Mononuclear cell (primary cell): ENCODE measurements at regions not wholly inside any gene's neighbourhood (a gene's known extent, or its start where the extent isn't known, plus 50 kb on each side); places are given as distances from the start of the nearest gene placed in this dataset.

Experiments
- H3K27me3 ChIP-seq: 2 replicates; pipeline ENCODE4 v1.6.0; 2011; ENCODE audit warnings: low read length, control low read depth; ENCODE audit not compliant: insufficient read depth
- H3K4me1 ChIP-seq: 2 replicates; pipeline ENCODE4 v1.5.1; 2011; ENCODE audit warnings: mild to moderate bottlenecking, low read length, control low read depth; ENCODE audit not compliant: insufficient read depth
- H3K4me3 ChIP-seq: 2 replicates; pipeline ENCODE4 v1.5.1; 2011; ENCODE audit warnings: mild to moderate bottlenecking, low read length, moderate library complexity
- H3K9me3 ChIP-seq: 2 replicates; pipeline ENCODE4 v1.5.1; 2011; ENCODE audit warnings: low read depth, mild to moderate bottlenecking, control low read depth, low read length

DNA sequence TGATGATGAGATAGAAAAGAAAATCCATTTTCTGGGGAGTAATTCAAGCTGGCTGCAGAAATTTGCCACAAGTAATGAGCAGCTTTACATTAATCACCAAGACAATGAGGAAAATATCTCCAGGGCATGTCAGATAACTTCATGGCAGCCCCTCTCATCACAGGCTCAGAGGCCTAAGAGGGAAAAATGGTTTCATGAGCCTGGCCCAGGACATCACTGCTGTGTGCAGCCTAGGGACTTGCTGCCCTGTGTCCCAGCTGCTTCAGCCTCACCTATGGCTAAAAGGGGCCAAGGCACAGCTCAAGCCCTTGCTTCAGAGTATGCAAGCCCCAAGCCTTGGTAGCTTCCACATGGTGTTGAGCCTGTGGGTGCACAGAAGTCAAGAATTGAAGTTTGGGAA, 161.7 kb downstream of the OPA1 start:
- H3K27me3 ChIP-seq: no peaks in the 10 kb centered on the region
- peaks cover 18% of the 10 kb centered on the region for H3K9me3 ChIP-seq
- no peaks in the 10 kb centered on the region for H3K4me1 ChIP-seq
- no peak overlapping the region for H3K4me3 ChIP-seq

DNA sequence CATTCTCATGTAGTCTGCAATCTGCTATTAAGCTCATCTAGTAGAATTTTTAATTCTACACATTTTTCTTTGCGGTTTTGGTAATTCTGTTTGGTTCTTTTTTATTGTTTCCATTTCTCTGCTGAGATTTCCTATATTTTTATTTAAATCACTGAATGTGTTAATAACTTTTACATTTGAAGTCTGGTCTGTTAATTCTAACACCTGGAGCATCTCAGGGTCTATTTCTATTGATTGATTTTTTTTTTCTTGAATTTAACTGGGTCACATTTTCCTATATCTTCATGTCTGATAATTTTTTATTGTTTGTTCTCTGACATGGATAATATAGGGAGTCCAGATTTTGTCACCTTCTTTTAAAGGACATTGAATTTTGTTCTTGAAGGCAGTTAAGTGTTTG, 163.5 kb downstream of the OPA1 start:
- Histone ChIP-seq H3K4me1 (no peaks in the 10 kb centered on the region), H3K9me3 (peaks cover 13% of the 10 kb centered on the region), H3K27me3 (no peaks in the 10 kb centered on the region), H3K4me3 (no peak overlapping the region)

DNA sequence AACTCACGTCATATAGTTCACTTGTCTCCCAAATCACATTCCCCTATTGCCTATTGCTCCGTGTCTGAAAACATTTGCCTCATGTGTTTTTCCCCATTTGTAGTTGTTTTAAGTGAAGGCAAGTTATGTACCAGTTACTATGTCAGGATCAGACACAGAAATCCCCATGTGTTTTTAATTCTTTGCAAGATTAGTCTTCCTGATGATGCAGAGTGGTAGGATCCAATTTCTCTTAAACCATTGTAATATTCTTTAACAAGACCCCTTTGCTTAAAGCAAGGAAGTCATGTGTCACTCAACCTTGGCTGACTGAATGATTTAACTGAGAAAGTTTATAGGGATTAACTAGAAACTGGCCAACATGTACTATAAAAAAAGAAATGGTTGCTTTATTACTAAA, 164.4 kb downstream of the OPA1 start:
- no peaks in the 10 kb centered on the region for H3K27me3 ChIP-seq
- no peak overlapping the region for H3K4me3 ChIP-seq
- H3K4me1 ChIP-seq: no peaks in the 10 kb centered on the region
- H3K9me3 ChIP-seq: peaks cover 13% of the 10 kb centered on the region

DNA sequence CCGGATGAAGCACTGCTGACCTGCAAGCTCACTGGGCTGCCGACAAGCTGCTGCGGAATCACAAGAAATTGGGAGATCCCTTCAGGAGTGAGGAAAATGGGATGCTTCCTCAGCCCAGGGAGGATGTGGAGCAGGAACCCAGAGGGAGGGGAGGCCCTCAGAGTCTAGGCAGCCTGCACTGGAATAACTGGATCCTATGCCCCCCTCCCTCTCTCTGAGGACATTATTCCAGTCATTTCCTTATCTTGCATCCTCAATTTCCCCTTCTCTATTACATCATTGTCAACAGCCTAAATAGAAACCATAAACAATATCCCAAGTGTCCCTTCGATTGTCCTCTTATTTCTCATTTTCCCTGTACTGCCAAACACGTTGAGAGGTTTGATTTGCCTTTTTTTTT, 169.0 kb downstream of the OPA1 start:
- H3K9me3 ChIP-seq: peaks cover 5% of the 10 kb centered on the region
- H3K4me1 ChIP-seq: no peaks in the 10 kb centered on the region
- no peaks in the 10 kb centered on the region for H3K27me3 ChIP-seq
- no peak overlapping the region for H3K4me3 ChIP-seq

DNA sequence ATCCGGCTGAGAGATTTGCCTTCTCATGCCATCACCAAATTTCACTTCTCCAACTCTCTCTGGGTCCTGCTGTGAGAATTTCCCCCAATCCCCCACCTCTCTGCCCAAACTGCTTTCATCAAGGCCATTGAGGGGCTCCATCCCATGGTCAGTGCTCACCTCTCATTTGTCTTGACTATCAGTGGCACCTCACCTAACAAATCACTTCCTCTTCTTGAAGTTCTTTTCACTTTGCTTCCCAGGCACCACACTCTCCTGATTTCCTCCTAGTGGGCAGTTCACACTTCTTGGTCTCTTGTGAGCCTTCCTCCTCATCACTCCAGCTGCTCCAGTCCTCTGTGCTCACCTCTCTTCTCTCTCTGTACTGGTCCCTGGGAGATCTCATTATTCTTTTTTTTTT, 169.6 kb downstream of the OPA1 start:
- no peaks in the 10 kb centered on the region for H3K9me3 ChIP-seq
- H3K4me3 ChIP-seq: no peak overlapping the region
- no peaks in the 10 kb centered on the region for H3K4me1 ChIP-seq
- no peaks in the 10 kb centered on the region for H3K27me3 ChIP-seq

DNA sequence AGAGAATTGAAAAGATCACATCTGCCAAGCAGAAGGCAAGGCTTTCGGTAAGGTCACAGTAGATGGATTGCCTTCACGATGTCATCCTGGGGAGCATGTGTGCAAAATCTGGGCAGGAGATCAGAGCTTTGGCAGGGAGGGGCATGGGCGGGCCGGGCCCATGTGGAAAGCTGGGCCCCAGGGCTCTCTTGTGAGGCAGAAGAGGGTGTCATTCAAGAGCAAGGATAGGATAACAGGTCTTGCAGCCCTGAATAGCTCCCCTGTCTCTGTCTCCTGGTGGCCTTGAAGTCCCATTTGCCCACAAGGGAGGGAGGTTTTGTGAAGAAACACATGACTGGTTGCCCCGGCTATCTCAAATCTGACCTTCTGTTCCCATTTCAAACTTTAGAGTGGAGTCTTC, 172.0 kb downstream of the OPA1 start:
- H3K4me3 ChIP-seq: no peak overlapping the region

DNA sequence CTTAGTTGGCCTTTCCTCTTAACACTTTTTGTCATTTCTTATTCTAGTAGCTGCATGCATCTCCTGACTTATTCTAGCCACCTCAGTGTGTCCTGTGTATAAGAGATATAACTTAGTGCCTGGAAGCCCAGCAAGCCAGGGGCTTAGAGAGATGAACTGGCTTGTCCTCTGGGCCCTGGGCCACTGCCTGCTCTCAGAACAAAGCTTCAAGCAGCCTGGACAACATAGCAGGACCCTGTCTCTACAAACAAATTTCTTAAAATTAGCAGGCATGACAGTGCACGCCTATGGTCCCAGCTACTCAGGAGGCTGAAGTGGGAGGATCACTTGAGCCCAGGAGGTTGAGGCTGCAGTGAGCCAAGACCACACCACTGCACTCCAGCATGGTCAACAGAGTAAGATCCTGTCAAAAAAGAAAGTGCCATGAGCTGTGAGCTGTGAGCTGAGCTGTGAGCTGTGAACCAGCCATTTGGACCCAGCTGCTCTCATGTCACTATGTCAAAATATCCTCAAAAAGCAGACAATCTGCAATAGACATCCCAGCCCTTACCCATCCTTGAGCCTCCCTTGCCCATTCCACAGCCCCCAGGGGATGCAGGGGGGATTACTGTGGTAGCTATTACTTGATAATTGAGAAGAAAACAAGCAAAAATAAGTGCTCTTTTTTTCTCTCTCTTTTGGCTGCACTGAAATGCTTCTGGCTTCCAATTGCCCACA, 174.5 kb downstream of the OPA1 start:
- no peaks in the 10 kb centered on the region for H3K4me1 ChIP-seq
- H3K4me3 ChIP-seq: no peak overlapping the region
- H3K9me3 ChIP-seq: no peaks in the 10 kb centered on the region
- no peaks in the 10 kb centered on the region for H3K27me3 ChIP-seq

More for the DNA sequence above, 172.0 kb downstream of the OPA1 start:
- Histone ChIP-seq H3K9me3 (no peaks in the 10 kb centered on the region), H3K4me1 (no peaks in the 10 kb centered on the region), H3K27me3 (no peaks in the 10 kb centered on the region)

DNA sequence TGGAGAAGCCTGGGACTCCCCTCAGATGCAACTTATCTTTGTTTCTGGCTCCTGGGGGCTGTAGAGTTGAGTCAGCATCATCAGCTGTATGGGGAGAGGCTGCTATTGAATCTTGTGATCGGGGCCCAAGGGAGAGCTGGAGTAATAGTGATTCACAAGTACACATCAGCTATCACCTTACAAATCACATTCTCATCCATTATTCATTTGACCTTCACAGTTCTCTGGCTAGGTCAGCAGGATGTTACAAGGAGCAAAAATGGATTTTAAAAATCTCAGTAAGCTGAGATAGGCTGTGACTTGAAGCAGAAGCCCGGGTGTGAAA, 175.0 kb downstream of the OPA1 start:
- Histone ChIP-seq H3K4me1 (no peaks in the 10 kb centered on the region), H3K27me3 (no peaks in the 10 kb centered on the region), H3K9me3 (no peaks in the 10 kb centered on the region), H3K4me3 (no peak overlapping the region)

DNA sequence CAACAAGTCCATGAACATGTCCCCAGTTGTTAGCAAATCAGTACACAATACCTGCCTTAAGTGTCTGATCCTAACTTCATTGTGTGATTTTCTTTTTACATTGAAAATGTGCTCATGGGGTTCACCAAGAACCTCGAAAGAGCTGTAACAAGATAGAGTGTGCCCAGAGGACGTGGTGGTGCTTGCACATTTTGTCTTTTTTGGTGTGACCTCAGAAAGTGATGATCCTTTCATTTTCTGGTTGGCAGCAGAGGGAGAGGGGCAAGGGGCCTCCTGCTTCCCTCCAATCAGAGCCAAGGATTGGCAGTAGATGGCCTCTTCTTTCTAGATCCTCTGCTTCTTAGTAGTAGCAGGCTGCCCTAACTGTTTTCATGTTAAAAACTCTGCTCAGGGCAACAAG, 176.4 kb downstream of the OPA1 start:
- Histone ChIP-seq H3K4me3 (no peak overlapping the region), H3K27me3 (no peaks in the 10 kb centered on the region), H3K9me3 (no peaks in the 10 kb centered on the region), H3K4me1 (no peaks in the 10 kb centered on the region)

DNA sequence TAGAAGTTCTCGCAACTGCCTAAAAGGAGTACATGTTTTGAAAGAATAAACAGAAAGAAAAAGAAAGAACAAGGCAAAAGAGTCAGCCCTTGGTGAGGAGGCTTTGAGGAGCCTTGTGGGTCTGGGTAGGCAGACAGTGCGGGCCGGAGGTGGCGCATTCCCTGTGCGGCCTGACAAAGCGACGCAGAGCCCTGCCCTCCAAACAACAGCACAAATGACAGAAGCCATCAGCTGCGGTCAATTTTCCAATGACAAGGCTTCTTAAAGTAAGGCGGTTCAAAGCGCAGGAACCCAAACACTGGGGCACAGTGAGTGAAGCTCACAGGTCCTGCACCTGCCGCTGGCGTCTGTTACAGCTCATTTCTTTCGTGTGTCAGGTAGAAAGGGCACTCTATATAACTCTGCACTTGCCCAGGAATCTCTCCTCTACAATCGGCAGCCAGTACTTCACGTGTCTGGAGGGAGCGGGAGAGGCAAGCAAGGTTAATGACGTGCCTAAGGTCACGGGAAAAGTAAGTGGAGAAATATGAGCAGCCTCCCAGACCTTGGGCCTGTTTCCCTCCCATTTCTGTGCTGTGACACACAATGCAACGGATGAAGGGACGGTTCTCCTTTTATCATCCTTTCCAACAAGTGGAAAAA, 178.1 kb downstream of the OPA1 start:
- H3K4me3 ChIP-seq: no peak overlapping the region
- no peaks in the 10 kb centered on the region for H3K4me1 ChIP-seq
- H3K9me3 ChIP-seq: no peaks in the 10 kb centered on the region
- H3K27me3 ChIP-seq: no peaks in the 10 kb centered on the region

DNA sequence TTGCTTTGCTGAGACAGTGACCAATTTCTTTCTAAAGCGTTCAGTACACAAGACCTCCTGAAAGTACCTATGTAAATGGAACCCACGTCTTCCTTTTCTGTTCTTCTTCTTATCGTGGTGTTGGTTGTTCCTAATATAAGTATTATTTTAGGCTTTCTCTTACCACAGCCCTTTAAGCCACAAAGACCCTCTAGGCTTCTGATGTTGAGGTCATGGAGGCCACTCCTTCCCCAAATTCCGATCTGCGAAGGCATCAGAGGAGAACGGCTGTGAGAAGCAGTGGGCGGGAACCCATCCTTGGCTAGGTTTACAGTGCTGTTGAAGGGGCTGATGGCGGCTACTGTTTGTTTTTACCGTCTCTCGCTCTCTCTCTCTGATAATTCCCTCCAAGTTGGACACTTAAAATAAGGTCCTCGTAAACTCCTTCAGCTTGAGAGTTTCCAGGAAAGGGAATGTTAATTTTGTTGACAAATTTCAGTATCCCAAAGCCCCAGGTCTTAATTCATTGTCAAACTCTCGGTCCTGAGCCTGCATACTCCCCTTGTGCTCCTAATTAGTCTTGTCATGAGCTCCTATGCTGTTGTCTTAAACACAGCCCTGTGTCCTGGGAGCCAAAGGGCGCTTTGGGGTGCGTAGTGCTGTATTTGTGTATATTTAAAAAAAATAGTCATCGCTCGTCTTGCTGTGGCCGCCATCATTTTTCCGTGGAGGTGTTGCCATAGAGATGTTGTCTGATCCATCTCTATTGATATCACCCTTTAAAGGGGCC, 178.8 kb downstream of the OPA1 start:
- Histone ChIP-seq H3K27me3 (peaks cover 4% of the 10 kb centered on the region), H3K4me1 (no peaks in the 10 kb centered on the region), H3K9me3 (no peaks in the 10 kb centered on the region), H3K4me3 (no peak overlapping the region)

DNA sequence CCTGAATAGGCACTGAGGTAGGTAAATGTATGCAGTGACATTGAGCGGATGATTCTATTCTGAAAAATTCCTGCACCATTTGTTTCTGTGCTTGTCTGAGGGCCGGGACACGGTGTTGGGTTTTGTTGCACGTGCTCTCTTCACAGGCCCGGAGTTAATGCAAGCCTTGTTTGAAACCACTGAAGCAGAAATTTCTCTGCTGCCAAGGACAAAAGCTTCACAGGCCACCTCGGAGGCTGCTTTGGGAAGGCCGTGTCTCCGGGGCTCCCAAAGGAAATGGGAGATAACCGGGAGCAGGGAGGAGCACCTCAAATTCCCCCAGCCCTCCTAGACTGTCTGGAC, 179.4 kb downstream of the OPA1 start:
- no peaks in the 10 kb centered on the region for H3K9me3 ChIP-seq
- peaks cover 7% of the 10 kb centered on the region for H3K27me3 ChIP-seq
- no peak overlapping the region for H3K4me3 ChIP-seq
- H3K4me1 ChIP-seq: no peaks in the 10 kb centered on the region

DNA sequence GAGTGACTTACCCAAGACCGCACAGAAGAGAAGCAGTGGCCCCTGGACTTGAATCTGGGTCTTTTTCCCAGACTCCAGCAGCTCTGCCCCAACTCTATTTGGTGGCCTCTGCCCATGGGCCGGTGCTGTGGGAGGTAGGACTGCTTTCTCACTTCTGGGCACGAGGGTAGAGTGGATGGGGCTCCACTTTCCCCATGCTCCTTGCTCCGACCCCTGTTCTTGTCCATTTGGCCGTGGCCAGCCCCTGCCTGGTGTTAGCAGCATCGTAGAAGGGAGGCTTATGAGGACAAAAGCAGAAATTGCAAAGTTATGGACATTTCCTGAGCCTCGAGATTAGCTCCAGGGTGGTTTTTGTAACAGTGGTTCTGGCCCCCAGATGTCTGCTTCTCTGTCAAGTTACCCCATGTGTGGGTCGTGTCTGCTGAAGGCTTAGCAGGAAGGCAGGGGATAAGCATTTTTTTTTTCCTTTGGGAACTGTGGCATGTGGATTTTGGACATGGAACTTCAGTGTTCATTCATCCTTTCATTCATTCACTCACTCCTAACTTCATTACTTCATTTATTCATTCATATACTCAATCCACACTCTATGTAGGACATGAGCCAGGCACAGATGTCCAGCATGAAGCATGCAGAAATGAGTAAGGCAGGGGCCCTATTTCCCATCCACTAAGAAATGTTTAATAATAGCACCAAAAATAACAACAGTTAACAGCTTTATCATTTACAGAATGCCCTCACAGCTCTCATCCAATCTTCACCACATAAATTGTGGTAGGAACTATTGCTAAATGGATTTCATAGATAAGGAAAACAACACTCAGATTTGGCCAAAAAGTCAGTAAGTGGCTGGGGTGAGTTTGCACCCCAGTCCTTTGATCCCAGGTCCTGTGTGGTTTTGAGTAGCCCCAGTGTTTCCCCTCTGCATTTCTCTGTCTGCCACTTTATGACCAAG, 180.5 kb downstream of the OPA1 start:
- Histone ChIP-seq H3K27me3 (peaks cover 11% of the 10 kb centered on the region), H3K4me3 (no peak overlapping the region), H3K4me1 (no peaks in the 10 kb centered on the region), H3K9me3 (no peaks in the 10 kb centered on the region)

DNA sequence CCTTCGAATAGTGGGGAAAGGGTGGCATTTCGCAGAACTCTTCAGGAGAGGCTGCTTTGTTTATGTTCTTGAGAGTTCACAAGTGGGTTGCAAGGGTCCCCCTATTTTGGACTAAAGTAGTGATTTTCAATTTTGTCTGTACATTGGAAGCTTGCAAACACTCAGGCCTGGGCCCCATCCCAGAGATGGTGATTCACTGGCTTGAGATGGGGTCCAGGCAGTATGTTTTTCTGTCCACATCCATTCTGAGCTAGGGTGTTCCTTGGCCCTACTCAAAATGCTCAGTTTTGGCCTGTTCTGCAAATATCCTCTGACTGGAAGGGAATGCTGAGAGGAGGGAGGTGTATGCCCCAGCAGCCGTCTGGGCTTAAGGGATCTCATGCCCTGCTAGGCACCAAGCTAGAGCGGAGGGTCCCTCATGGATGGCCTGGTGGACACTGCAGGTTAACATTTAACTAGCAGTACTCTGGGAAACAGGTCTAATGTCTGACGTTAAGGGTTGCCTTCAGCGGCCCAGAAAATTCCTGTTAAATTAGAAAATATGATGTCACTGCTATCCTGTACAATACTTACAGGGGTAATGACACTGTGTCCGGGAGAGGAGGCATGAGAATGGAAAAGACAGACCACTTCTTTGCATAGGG, 181.4 kb downstream of the OPA1 start:
- H3K9me3 ChIP-seq: no peaks in the 10 kb centered on the region
- no peaks in the 10 kb centered on the region for H3K4me1 ChIP-seq

More for the DNA sequence above, 181.4 kb downstream of the OPA1 start:
- Histone ChIP-seq H3K4me3 (no peak overlapping the region), H3K27me3 (peaks cover 19% of the 10 kb centered on the region)
